GM18868 (cell line): ENCODE measurements at regions not wholly inside any gene's neighbourhood (a gene's known extent, or its start where the extent isn't known, plus 50 kb on each side); places are given as distances from the start of the nearest gene placed in this dataset.
"Not testable (repeated sequence)": the region's sequence is repeated elsewhere in the genome, so short reads cannot be mapped to it uniquely, and the experiment has no call there.

Source experiments
- ATAC-seq: cut with Tn5 transposase; IDR thresholded peaks from one replicate; pipeline ENCODE4 v1.9.1; 2021; ENCODE audit warnings: mild to moderate bottlenecking, moderate library complexity; ENCODE audit not compliant: unreplicated experiment

GRCh38 chr13:88801361-88801760 lies 1130.2 kb downstream of the SLITRK5 start:
- ATAC-seq = no peak

GRCh38 chr13:88802886-88803285 lies 1131.7 kb downstream of the SLITRK5 start:
- no peak for ATAC-seq

GRCh38 chr13:88806438-88806837 lies 1135.3 kb downstream of the SLITRK5 start:
- no peak for ATAC-seq

- no peak for ATAC-seq
These were observed 1146.4 kb downstream of the SLITRK5 start for GRCh38 chr13:88817560-88817959.

GRCh38 chr13:88823114-88823513 lies 1151.9 kb downstream of the SLITRK5 start:
- ATAC-seq = no peak

- ATAC-seq = no peak
These were observed 1153.0 kb downstream of the SLITRK5 start for GRCh38 chr13:88824218-88824617.

- ATAC-seq = no peak
These were observed 1168.9 kb downstream of the SLITRK5 start for GRCh38 chr13:88840085-88840484.

- not testable (repeated sequence) for ATAC-seq
These were observed 1181.1 kb downstream of the SLITRK5 start for GRCh38 chr13:88852293-88852692.

GRCh38 chr13:88857256-88857655 lies 1186.1 kb downstream of the SLITRK5 start:
- no peak for ATAC-seq

- no peak for ATAC-seq
These were observed 1191.0 kb downstream of the SLITRK5 start for GRCh38 chr13:88862095-88862620.

GRCh38 chr13:88863116-88863515 lies 1191.9 kb downstream of the SLITRK5 start:
- ATAC-seq = no peak

GRCh38 chr13:88866195-88866594 lies 1195.0 kb downstream of the SLITRK5 start:
- ATAC-seq = no peak

- ATAC-seq = no peak
These were observed 1212.6 kb downstream of the SLITRK5 start for GRCh38 chr13:88883741-88884140.

GRCh38 chr13:88887045-88887662 lies 1216.0 kb downstream of the SLITRK5 start:
- no peak for ATAC-seq

- ATAC-seq = no peak
These were observed 1224.2 kb downstream of the SLITRK5 start for GRCh38 chr13:88895261-88895941.

GRCh38 chr13:88896466-88896865 lies 1225.3 kb downstream of the SLITRK5 start:
- ATAC-seq = no peak

GRCh38 chr13:88908961-88909441 lies 1237.8 kb downstream of the SLITRK5 start:
- ATAC-seq = no peak

GRCh38 chr13:88919970-88920628 lies 1248.9 kb downstream of the SLITRK5 start:
- peak; percentile 92 for ATAC-seq

- no peak for ATAC-seq
These were observed 1254.8 kb downstream of the SLITRK5 start for GRCh38 chr13:88925954-88926353.

GRCh38 chr13:88926890-88927502 lies 1255.8 kb downstream of the SLITRK5 start:
- ATAC-seq = no peak

- no peak for ATAC-seq
These were observed 1261.8 kb downstream of the SLITRK5 start for GRCh38 chr13:88932950-88933349.
